ENCODE measurements at regions not wholly inside any gene's neighbourhood (a gene's known extent, or its start where the extent isn't known, plus 50 kb on each side); places are given as distances from the start of the nearest gene placed in this dataset.
"Not testable (repeated sequence)": the region's sequence is repeated elsewhere in the genome, so short reads cannot be mapped to it uniquely, and the experiment has no call there.

GRCh38 chr1:76699646-76700045 is 167.6 kb upstream of the ST6GALNAC5 start:
- not testable (repeated sequence) for H2BK15ac ChIP-seq (ENCODE audit: low read depth, poor library complexity, severe bottlenecking); H3K4ac ChIP-seq (ENCODE audit: low read depth in 1 of 2, low read length in 2 of 2); H3K27ac ChIP-seq (ENCODE audit: low read length, poor library complexity, severe bottlenecking); H2BK12ac ChIP-seq (ENCODE audit: low read length in 2 of 2); H3K9ac ChIP-seq (ENCODE audit: low read length); H3K79me1 ChIP-seq (replicated peaks; ENCODE audit: low read length, poor library complexity, severe bottlenecking); H3K4me1 ChIP-seq (ENCODE audit: control insufficient read depth, insufficient read depth, low read depth, low read length); H3K4me2 ChIP-seq (ENCODE audit: low read length, poor library complexity, severe bottlenecking); H2BK120ac ChIP-seq (ENCODE audit: low read depth, low read length); H4K91ac ChIP-seq (ENCODE audit: low read length); H3K27me3 ChIP-seq (ENCODE audit: control insufficient read depth in 1 of 2, insufficient read depth in 1 of 2, low read length in 2 of 2); H2AFZ ChIP-seq (ENCODE audit: low read depth, low read length); H3K18ac ChIP-seq (ENCODE audit: low read depth in 1 of 2, low read length in 2 of 2); DNase-seq; H2AK5ac ChIP-seq (ENCODE audit: low read length, severe bottlenecking); H3K9me3 ChIP-seq (ENCODE audit: control insufficient read depth, low read length); H3K36me3 ChIP-seq (ENCODE audit: control insufficient read depth in 1 of 2, insufficient read depth in 2 of 2, low read depth in 1 of 2, low read length in 2 of 2); H3K4me3 ChIP-seq (ENCODE audit: insufficient read depth in 1 of 2, low read depth in 1 of 2, low read length in 2 of 2); H3K14ac ChIP-seq (ENCODE audit: low read length in 2 of 2); H2BK5ac ChIP-seq (ENCODE audit: low read depth, low read length, poor library complexity, severe bottlenecking); H3K23ac ChIP-seq (ENCODE audit: low read length in 2 of 2); H4K8ac ChIP-seq (ENCODE audit: low read length)
- 98% methylated on average over 20 of the region's 21 CpGs for WGBS

- H2AFZ ChIP-seq (ENCODE audit: low read depth, low read length); H3K9me3 ChIP-seq (ENCODE audit: control insufficient read depth, low read length); H3K79me1 ChIP-seq (replicated peaks; ENCODE audit: low read length, poor library complexity, severe bottlenecking); H2BK120ac ChIP-seq (ENCODE audit: low read depth, low read length); H3K4ac ChIP-seq (ENCODE audit: low read depth in 1 of 2, low read length in 2 of 2); H3K4me2 ChIP-seq (ENCODE audit: low read length, poor library complexity, severe bottlenecking); H3K9ac ChIP-seq (ENCODE audit: low read length); H3K27me3 ChIP-seq (ENCODE audit: control insufficient read depth in 1 of 2, insufficient read depth in 1 of 2, low read length in 2 of 2); H2BK15ac ChIP-seq (ENCODE audit: low read depth, poor library complexity, severe bottlenecking); H3K4me1 ChIP-seq (ENCODE audit: control insufficient read depth, insufficient read depth, low read depth, low read length); H2BK5ac ChIP-seq (ENCODE audit: low read depth, low read length, poor library complexity, severe bottlenecking); H3K18ac ChIP-seq (ENCODE audit: low read depth in 1 of 2, low read length in 2 of 2); H3K36me3 ChIP-seq (ENCODE audit: control insufficient read depth in 1 of 2, insufficient read depth in 2 of 2, low read depth in 1 of 2, low read length in 2 of 2); H2BK12ac ChIP-seq (ENCODE audit: low read length in 2 of 2); H3K14ac ChIP-seq (ENCODE audit: low read length in 2 of 2); DNase-seq; H3K27ac ChIP-seq (ENCODE audit: low read length, poor library complexity, severe bottlenecking); H3K4me3 ChIP-seq (ENCODE audit: insufficient read depth in 1 of 2, low read depth in 1 of 2, low read length in 2 of 2); H4K91ac ChIP-seq (ENCODE audit: low read length); H3K23ac ChIP-seq (ENCODE audit: low read length in 2 of 2); H4K8ac ChIP-seq (ENCODE audit: low read length); H2AK5ac ChIP-seq (ENCODE audit: low read length, severe bottlenecking): not testable (repeated sequence)
- WGBS = 93% methylated on average over 12 of the region's 12 CpGs
Observed at GRCh38 chr1:76700200-76700599, 167.1 kb upstream of the ST6GALNAC5 start.

DNA sequence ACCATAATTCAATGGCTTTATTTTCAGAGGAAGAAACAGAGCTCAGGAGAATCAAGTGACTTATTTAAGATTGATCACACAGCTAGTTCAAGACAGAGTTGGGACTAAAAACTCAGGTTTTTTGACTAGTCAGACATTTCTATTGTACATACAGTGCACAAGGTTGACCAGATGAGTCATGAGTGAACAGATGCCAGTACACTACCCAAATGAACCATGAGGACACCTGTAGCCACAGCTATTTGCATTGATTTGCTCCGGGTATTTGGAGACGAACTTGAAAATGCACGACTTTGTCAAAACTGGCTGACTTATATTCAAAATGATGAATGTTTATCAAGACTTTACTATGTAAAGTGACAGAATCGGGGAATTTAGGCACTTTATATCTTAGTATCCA is 161.7 kb upstream of the ST6GALNAC5 start:
- no peak overlapping the region for H4K91ac ChIP-seq (ENCODE audit: low read length)
- no peak overlapping the region for H3K9ac ChIP-seq (ENCODE audit: low read length)
- DNase-seq = no peak
- H3K4ac ChIP-seq (ENCODE audit: low read depth in 1 of 2, low read length in 2 of 2) = no peak overlapping the region
- no peak overlapping the region for H3K4me2 ChIP-seq (ENCODE audit: low read length, poor library complexity, severe bottlenecking)
- H2BK15ac ChIP-seq (ENCODE audit: low read depth, poor library complexity, severe bottlenecking) = no peak overlapping the region
- H3K4me1 ChIP-seq (ENCODE audit: control insufficient read depth, insufficient read depth, low read depth, low read length) = no peaks in the 10 kb centered on the region
- no peaks in the 10 kb centered on the region for H3K27me3 ChIP-seq (ENCODE audit: control insufficient read depth in 1 of 2, insufficient read depth in 1 of 2, low read length in 2 of 2)
- H3K14ac ChIP-seq (ENCODE audit: low read length in 2 of 2) = no peak overlapping the region
- no peak overlapping the region for H2BK5ac ChIP-seq (ENCODE audit: low read depth, low read length, poor library complexity, severe bottlenecking)
- no CpG with 5 or more reads among the region's 4 CpGs for WGBS
- no peak overlapping the region for H2BK12ac ChIP-seq (ENCODE audit: low read length in 2 of 2)
- no peak overlapping the region for H2AK5ac ChIP-seq (ENCODE audit: low read length, severe bottlenecking)
- H3K4me3 ChIP-seq (ENCODE audit: insufficient read depth in 1 of 2, low read depth in 1 of 2, low read length in 2 of 2) = no peak overlapping the region
- H2AFZ ChIP-seq (ENCODE audit: low read depth, low read length) = no peak overlapping the region
- no peak overlapping the region for H3K18ac ChIP-seq (ENCODE audit: low read depth in 1 of 2, low read length in 2 of 2)
- H3K9me3 ChIP-seq (ENCODE audit: control insufficient read depth, low read length) = no peaks in the 10 kb centered on the region
- no peak overlapping the region for H3K23ac ChIP-seq (ENCODE audit: low read length in 2 of 2)
- H2BK120ac ChIP-seq (ENCODE audit: low read depth, low read length) = no peak overlapping the region
- H3K27ac ChIP-seq (ENCODE audit: low read length, poor library complexity, severe bottlenecking) = no peak overlapping the region
- no peaks in the 10 kb centered on the region for H3K36me3 ChIP-seq (ENCODE audit: control insufficient read depth in 1 of 2, insufficient read depth in 2 of 2, low read depth in 1 of 2, low read length in 2 of 2)
- H3K79me1 ChIP-seq (replicated peaks; ENCODE audit: low read length, poor library complexity, severe bottlenecking) = no peaks in the 10 kb centered on the region
- no peak overlapping the region for H4K8ac ChIP-seq (ENCODE audit: low read length)

GRCh38 chr1:76713535-76713934 is 153.7 kb upstream of the ST6GALNAC5 start:
- H3K4ac ChIP-seq (ENCODE audit: low read depth in 1 of 2, low read length in 2 of 2) = no peak overlapping the region
- no peak overlapping the region for H2BK120ac ChIP-seq (ENCODE audit: low read depth, low read length)
- no peak overlapping the region for H4K8ac ChIP-seq (ENCODE audit: low read length)
- no peak overlapping the region for H3K4me3 ChIP-seq (ENCODE audit: insufficient read depth in 1 of 2, low read depth in 1 of 2, low read length in 2 of 2)
- H4K91ac ChIP-seq (ENCODE audit: low read length) = no peak overlapping the region
- no peaks in the 10 kb centered on the region for H3K27me3 ChIP-seq (ENCODE audit: control insufficient read depth in 1 of 2, insufficient read depth in 1 of 2, low read length in 2 of 2)
- H3K4me1 ChIP-seq (ENCODE audit: control insufficient read depth, insufficient read depth, low read depth, low read length) = no peaks in the 10 kb centered on the region
- no peaks in the 10 kb centered on the region for H3K79me1 ChIP-seq (replicated peaks; ENCODE audit: low read length, poor library complexity, severe bottlenecking)
- H3K27ac ChIP-seq (ENCODE audit: low read length, poor library complexity, severe bottlenecking) = no peak overlapping the region
- H3K4me2 ChIP-seq (ENCODE audit: low read length, poor library complexity, severe bottlenecking) = no peak overlapping the region
- H2AK5ac ChIP-seq (ENCODE audit: low read length, severe bottlenecking) = no peak overlapping the region
- H3K18ac ChIP-seq (ENCODE audit: low read depth in 1 of 2, low read length in 2 of 2) = no peak overlapping the region
- H3K9ac ChIP-seq (ENCODE audit: low read length) = no peak overlapping the region
- H2BK12ac ChIP-seq (ENCODE audit: low read length in 2 of 2) = no peak overlapping the region
- DNase-seq = no peak
- no peak overlapping the region for H2BK5ac ChIP-seq (ENCODE audit: low read depth, low read length, poor library complexity, severe bottlenecking)
- no peaks in the 10 kb centered on the region for H3K36me3 ChIP-seq (ENCODE audit: control insufficient read depth in 1 of 2, insufficient read depth in 2 of 2, low read depth in 1 of 2, low read length in 2 of 2)
- H3K9me3 ChIP-seq (ENCODE audit: control insufficient read depth, low read length) = no peaks in the 10 kb centered on the region
- H3K23ac ChIP-seq (ENCODE audit: low read length in 2 of 2) = no peak overlapping the region
- no CpG with 5 or more reads among the region's 2 CpGs for WGBS
- H2BK15ac ChIP-seq (ENCODE audit: low read depth, poor library complexity, severe bottlenecking) = no peak overlapping the region
- no peak overlapping the region for H3K14ac ChIP-seq (ENCODE audit: low read length in 2 of 2)
- no peak overlapping the region for H2AFZ ChIP-seq (ENCODE audit: low read depth, low read length)
